Activated effector memory CD4-positive, alpha-beta T cell treated with anti-CD3 and anti-CD28 coated beads, Interleukin-2, amount 50 U/mL, for 16 hours (primary cell): ENCODE measurements at regions not wholly inside any gene's neighbourhood (a gene's known extent, or its start where the extent isn't known, plus 50 kb on each side); places are given as distances from the start of the nearest gene placed in this dataset.

Experiments
- DNase-seq: peaks from one replicate; pipeline ENCODE4 v3.0.0-alpha.2; 2020

GRCh38 chr6:138716971-138717665 lies 56.5 kb upstream of the CCDC28A start:
- DNase-seq = no peak

GRCh38 chr6:138719011-138719635 lies 54.4 kb upstream of the CCDC28A start:
- no peak for DNase-seq

- DNase-seq = no peak
Observed at GRCh38 chr6:138719744-138720143, 53.8 kb upstream of the CCDC28A start.

GRCh38 chr6:138722425-138723371 lies 50.9 kb upstream of the CCDC28A start:
- no peak for DNase-seq
